ENCODE measurements at regions not wholly inside any gene's neighbourhood (a gene's known extent, or its start where the extent isn't known, plus 50 kb on each side); places are given as distances from the start of the nearest gene placed in this dataset.

GRCh38 chr2:136206613-136207012, 88.7 kb upstream of the CXCR4 start:
- Histone ChIP-seq H3K27ac (no peak overlapping the region), H3K4me1 (no peaks in the 10 kb centered on the region), H3K4me3 (no peak overlapping the region), H3K36me3 (no peaks in the 10 kb centered on the region), H3K27me3 (no peaks in the 10 kb centered on the region), H3K9me3 (peaks cover 0 to 4% of the 10 kb centered on the region in 2 donors)
- no peak for TF ChIP-seq POLR2AphosphoS5 (IDR thresholded peaks at IDR 0.05)
- TF ChIP-seq CTCF (IDR thresholded peaks at IDR 0.05), result no peak
- no peak for TF ChIP-seq POLR2A (IDR thresholded peaks at IDR 0.05)
- intact Hi-C loops (cut with DNase I; ENCODE audit: low total_unique reads), result no loop called here
- no peak for DNase-seq (ENCODE audit: low spot score in 2 of 2)

GRCh38 chr2:136205615-136206014, 87.7 kb upstream of the CXCR4 start:
- intact Hi-C loops (cut with DNase I; ENCODE audit: low total_unique reads), result no loop called here
- no peaks in the 10 kb centered on the region for H3K36me3 ChIP-seq
- H3K4me1 ChIP-seq, result no peaks in the 10 kb centered on the region
- no peak overlapping the region for H3K4me3 ChIP-seq
- no peaks in the 10 kb centered on the region for H3K27me3 ChIP-seq
- peaks cover 0 to 4% of the 10 kb centered on the region in 2 donors for H3K9me3 ChIP-seq
- DNase-seq (ENCODE audit: low spot score in 2 of 2), result no peak
- TF ChIP-seq CTCF (IDR thresholded peaks at IDR 0.05), result no peak
- TF ChIP-seq POLR2A (IDR thresholded peaks at IDR 0.05), result no peak
- no peak for TF ChIP-seq POLR2AphosphoS5 (IDR thresholded peaks at IDR 0.05)
- no peak overlapping the region for H3K27ac ChIP-seq

GRCh38 chr2:136204971-136205370, 87.0 kb upstream of the CXCR4 start:
- Histone ChIP-seq H3K27me3 (no peaks in the 10 kb centered on the region), H3K27ac (no peak overlapping the region), H3K4me1 (no peaks in the 10 kb centered on the region), H3K36me3 (no peaks in the 10 kb centered on the region), H3K9me3 (peaks cover 0 to 4% of the 10 kb centered on the region in 2 donors), H3K4me3 (no peak overlapping the region)
- TF ChIP-seq CTCF (IDR thresholded peaks at IDR 0.05) (no peak), POLR2A (IDR thresholded peaks at IDR 0.05) (no peak), POLR2AphosphoS5 (IDR thresholded peaks at IDR 0.05) (no peak)
- DNase-seq (ENCODE audit: low spot score in 2 of 2), result no peak
- intact Hi-C loops (cut with DNase I; ENCODE audit: low total_unique reads), result no loop called here

- H3K36me3 ChIP-seq, result no peaks in the 10 kb centered on the region
- no peaks in the 10 kb centered on the region for H3K9me3 ChIP-seq
- intact Hi-C loops (cut with DNase I; ENCODE audit: low total_unique reads), result no loop called here
- no peaks in the 10 kb centered on the region for H3K27me3 ChIP-seq
- TF ChIP-seq POLR2A (IDR thresholded peaks at IDR 0.05), result no peak
- no peak for TF ChIP-seq POLR2AphosphoS5 (IDR thresholded peaks at IDR 0.05)
- no peak for TF ChIP-seq CTCF (IDR thresholded peaks at IDR 0.05)
- H3K4me3 ChIP-seq, result no peak overlapping the region
- H3K4me1 ChIP-seq, result no peaks in the 10 kb centered on the region
- no peak for DNase-seq (ENCODE audit: low spot score in 2 of 2)
- H3K27ac ChIP-seq, result no peak overlapping the region
Observed at GRCh38 chr2:136195226-136195625, 77.3 kb upstream of the CXCR4 start.

- no peaks in the 10 kb centered on the region for H3K27me3 ChIP-seq
- H3K36me3 ChIP-seq, result no peaks in the 10 kb centered on the region
- H3K27ac ChIP-seq, result no peak overlapping the region
- TF ChIP-seq CTCF (IDR thresholded peaks at IDR 0.05) (no peak), POLR2A (IDR thresholded peaks at IDR 0.05) (no peak), POLR2AphosphoS5 (IDR thresholded peaks at IDR 0.05) (no peak)
- H3K4me1 ChIP-seq, result no peaks in the 10 kb centered on the region
- DNase-seq (ENCODE audit: low spot score in 2 of 2), result no peak
- intact Hi-C loops (cut with DNase I; ENCODE audit: low total_unique reads), result no loop called here
- peaks cover 0 to 5% of the 10 kb centered on the region in 2 donors for H3K9me3 ChIP-seq
- H3K4me3 ChIP-seq, result no peak overlapping the region
Observed at GRCh38 chr2:136191041-136191440, 73.1 kb upstream of the CXCR4 start.

Data from breast epithelium (tissue), 4 donors.